HEK293 (cell line): ENCODE measurements at regions not wholly inside any gene's neighbourhood (a gene's known extent, or its start where the extent isn't known, plus 50 kb on each side); places are given as distances from the start of the nearest gene placed in this dataset.

Source experiments
- CTCF ChIP-seq: fragments of 450-650 bp; formaldehyde crosslinking; IDR thresholded peaks from 2 replicates; pipeline ENCODE4 v1.5.1; 2016; ENCODE audit warnings: missing biosample characterization, missing genetic modification characterization
- PRDM10 ChIP-seq: fragments of 450-650 bp; formaldehyde crosslinking; IDR thresholded peaks from 2 replicates; pipeline ENCODE4 v1.5.1; 2016; ENCODE audit warnings: missing biosample characterization, missing genetic modification characterization
- REST ChIP-seq: fragments of 450-650 bp; formaldehyde crosslinking; IDR thresholded peaks from 2 replicates; pipeline ENCODE4 v1.5.1; 2016; ENCODE audit warnings: missing biosample characterization, missing genetic modification characterization
- SP2 ChIP-seq: fragments of 450-650 bp; formaldehyde crosslinking; IDR thresholded peaks from 2 replicates; pipeline ENCODE4 v1.5.1; 2016; ENCODE audit warnings: missing biosample characterization, missing genetic modification characterization
- YY1 ChIP-seq: fragments of 450-650 bp; formaldehyde crosslinking; IDR thresholded peaks from 2 replicates; pipeline ENCODE4 v1.5.1; 2018; ENCODE audit warnings: missing biosample characterization, missing genetic modification characterization
- ZBTB21 ChIP-seq: fragments of 450-650 bp; formaldehyde crosslinking; IDR thresholded peaks from 2 replicates; pipeline ENCODE4 v1.5.1; 2017; ENCODE audit warnings: missing biosample characterization, missing genetic modification characterization
- ZBTB48 ChIP-seq: fragments of 450-650 bp; formaldehyde crosslinking; IDR thresholded peaks from 2 replicates; pipeline ENCODE4 v1.5.1; 2016; ENCODE audit warnings: missing biosample characterization, missing genetic modification characterization
- ZNF184 ChIP-seq: fragments of 450-650 bp; IDR thresholded peaks from 2 replicates; pipeline ENCODE4 v1.5.1; 2018; ENCODE audit warnings: missing biosample characterization, mild to moderate bottlenecking, missing genetic modification characterization
- ZNF211 ChIP-seq: fragments of 450-650 bp; formaldehyde crosslinking; IDR thresholded peaks from 2 replicates; pipeline ENCODE4 v1.5.1; 2016; ENCODE audit warnings: low read depth, missing biosample characterization, missing genetic modification characterization
- ZNF274 ChIP-seq, 2 experiments: fragments of 200-500 bp in 1 of 2; fragments of 450-650 bp in 1 of 2; sonication (Bioruptor generic) in 1 of 2; formaldehyde crosslinking in 1 of 2; IDR thresholded peaks; 2 replicates each; pipeline versions ENCODE4 v1.5.1 to v1.6.1; 2014 to 2016; ENCODE audit warnings: borderline replicate concordance in 1 of 2, inconsistent platforms in 1 of 2, low read length in 1 of 2, missing biosample characterization in 1 of 2, missing genetic modification characterization in 1 of 2
- ZNF580 ChIP-seq: fragments of 450-650 bp; formaldehyde crosslinking; IDR thresholded peaks from 2 replicates; pipeline ENCODE4 v1.5.1; 2016; ENCODE audit warnings: missing biosample characterization, missing genetic modification characterization
- ZNF664 ChIP-seq: fragments of 450-650 bp; formaldehyde crosslinking; IDR thresholded peaks from 2 replicates; pipeline ENCODE4 v1.5.1; 2016; ENCODE audit warnings: missing biosample characterization, missing genetic modification characterization
- ZNF843 ChIP-seq: fragments of 450-650 bp; formaldehyde crosslinking; IDR thresholded peaks from 2 replicates; pipeline ENCODE4 v1.5.1; 2016; ENCODE audit warnings: missing biosample characterization, missing genetic modification characterization

- TF ChIP-seq PRDM10, result no peak
- TF ChIP-seq CTCF (tag by site-specific recombination), result no peak
- no peak for TF ChIP-seq REST (tag by site-specific recombination)
- no peak for TF ChIP-seq ZNF580 (tag by site-specific recombination)
- no peak for TF ChIP-seq ZBTB48
- TF ChIP-seq ZNF211, result no peak
- TF ChIP-seq SP2 (tag by site-specific recombination), result no peak
- TF ChIP-seq ZBTB21 (tag by site-specific recombination), result no peak
- TF ChIP-seq YY1, result no peak
- no peak for TF ChIP-seq ZNF274 (IDR thresholded peaks at IDR 0.05; ENCODE audit: low read length)
- no peak for TF ChIP-seq ZNF274 (tag by site-specific recombination; IDR thresholded peaks at IDR 0.05; ENCODE audit: borderline replicate concordance)
- TF ChIP-seq ZNF843 (tag by site-specific recombination), result no peak
- TF ChIP-seq ZNF664, result no peak
- no peak for TF ChIP-seq ZNF184 (tag by site-specific recombination)
Measured at GRCh38 chr10:105990529-105990928, 1174.0 kb downstream of the SORCS1 start.
